ENCODE measurements at regions not wholly inside any gene's neighbourhood (a gene's known extent, or its start where the extent isn't known, plus 50 kb on each side); places are given as distances from the start of the nearest gene placed in this dataset.

DNA sequence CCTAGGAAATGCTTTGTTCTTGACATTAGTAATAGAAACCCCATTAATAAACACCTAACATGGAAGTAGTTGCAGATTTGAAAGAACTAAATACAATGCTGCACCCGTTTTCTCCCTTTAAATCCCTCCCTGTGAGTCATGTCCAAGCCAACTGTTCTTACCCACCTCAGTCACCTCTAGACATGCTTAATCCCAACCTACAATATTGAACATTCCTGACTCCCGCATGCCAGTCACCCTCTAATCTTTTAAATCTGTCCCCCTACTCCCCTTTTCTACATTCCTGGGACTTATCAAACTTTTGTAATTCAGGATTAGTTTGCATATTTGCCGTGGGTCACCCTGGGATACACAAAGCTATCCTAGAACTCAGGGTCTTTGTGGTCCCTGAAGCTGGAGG, 374.6 kb downstream of the IRS1 start:
- DNase-seq: no peak

GRCh38 chr2:226423498-226423960, 376.1 kb downstream of the IRS1 start:
- DNase-seq: peak; percentile 49 to 65

GRCh38 chr2:226420646-226421045, 379.0 kb downstream of the IRS1 start:
- no peak for DNase-seq

GRCh38 chr2:226418521-226418920, 381.1 kb downstream of the IRS1 start:
- DNase-seq: no peak

GRCh38 chr2:226414335-226414734, 385.3 kb downstream of the IRS1 start:
- DNase-seq: no peak

DNA sequence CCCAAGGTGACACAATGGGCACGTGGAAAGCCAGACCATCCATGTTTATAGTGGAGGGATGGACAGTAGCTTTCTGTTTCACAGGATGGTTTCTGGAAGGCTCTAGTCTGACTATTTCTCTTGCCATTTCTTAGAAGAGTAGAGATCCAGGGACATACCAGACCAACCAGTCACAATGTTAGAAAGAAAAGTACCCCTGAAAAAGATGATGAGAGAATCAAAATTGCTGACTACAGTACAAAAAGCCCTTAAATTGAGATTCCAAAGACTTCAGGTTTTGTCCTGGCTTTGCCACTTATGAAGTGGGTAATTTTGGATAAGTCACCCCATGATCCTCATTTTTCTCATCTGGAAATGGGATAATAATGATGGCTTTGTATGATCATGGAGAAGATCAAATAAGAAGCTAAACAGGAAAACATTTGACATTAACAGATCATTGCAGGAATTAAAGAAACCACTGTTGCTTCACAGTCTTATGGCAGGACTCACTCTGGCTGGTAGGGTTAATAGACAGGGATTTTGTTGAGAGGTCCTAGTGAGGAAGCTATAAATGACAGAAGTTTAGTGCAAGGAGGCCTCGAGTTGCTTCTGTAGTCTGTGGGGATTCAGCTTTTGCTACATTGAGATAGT, 386.0 kb downstream of the IRS1 start:
- DNase-seq: no peak

GRCh38 chr2:226411727-226412360, 387.8 kb downstream of the IRS1 start:
- no peak for DNase-seq

- DNase-seq: no peak
Observed at GRCh38 chr2:226411205-226411604, 388.4 kb downstream of the IRS1 start.

GRCh38 chr2:226410247-226410835, 389.3 kb downstream of the IRS1 start:
- DNase-seq: no peak

DNA sequence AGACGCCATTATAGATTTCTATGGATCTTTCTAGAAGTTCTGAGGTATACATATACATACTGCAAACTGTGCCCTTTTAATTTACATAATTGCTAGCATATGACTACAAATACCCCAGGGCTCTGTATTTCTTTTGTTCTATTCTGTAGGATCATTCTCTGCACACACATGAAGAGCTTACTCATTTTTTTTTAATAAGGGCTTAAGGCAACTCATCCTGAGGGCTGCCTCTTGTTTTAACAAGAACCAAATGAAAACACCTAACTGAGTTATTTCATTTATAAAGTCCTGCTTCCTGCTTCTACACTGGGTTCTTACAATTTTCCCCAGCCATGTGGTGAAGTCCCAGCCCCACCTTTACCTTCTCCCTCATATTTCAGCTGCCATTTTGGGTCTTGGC, 390.5 kb downstream of the IRS1 start:
- DNase-seq: no peak

GRCh38 chr2:226408141-226408540, 391.5 kb downstream of the IRS1 start:
- DNase-seq: no peak

GRCh38 chr2:226407135-226407534, 392.5 kb downstream of the IRS1 start:
- no peak for DNase-seq

- DNase-seq: no peak
Observed at GRCh38 chr2:226405465-226405864, 394.2 kb downstream of the IRS1 start.

DNA sequence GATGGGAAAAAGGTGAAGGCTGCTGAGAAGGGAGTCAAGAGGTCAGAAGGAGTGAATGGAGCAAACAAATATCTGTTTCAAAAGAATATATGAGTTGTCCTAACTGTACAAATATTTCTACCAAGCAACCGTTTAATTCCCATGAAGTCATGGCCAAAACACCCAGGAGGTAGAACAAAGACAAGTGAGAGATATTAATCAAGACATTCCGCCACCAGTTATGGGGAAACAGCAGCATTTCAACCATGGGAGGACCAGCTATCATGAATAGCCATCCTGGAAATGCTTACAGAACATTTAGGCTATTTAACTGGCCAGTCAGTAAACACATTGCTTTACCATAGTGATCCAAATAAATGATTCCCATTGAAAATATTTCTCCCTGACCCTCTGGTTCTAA, 396.3 kb downstream of the IRS1 start:
- no peak for DNase-seq

DNA sequence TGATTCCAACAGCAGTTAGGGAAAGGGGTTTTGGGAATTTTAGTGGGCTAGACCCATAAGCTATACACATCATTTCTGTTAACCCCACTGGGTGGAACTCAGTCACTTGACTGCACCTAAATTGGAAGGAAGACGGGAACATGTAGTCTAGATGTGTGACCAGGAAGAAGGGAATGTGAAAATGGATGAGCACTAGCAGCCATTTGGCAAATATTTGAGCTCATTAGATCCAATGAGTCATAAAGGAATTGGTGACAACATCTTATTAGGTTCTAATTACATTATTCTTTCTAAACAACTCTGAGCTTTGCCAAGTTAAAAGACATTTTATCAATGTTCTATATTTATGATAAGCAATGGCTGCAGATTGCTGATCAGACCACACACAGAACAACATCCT, 400.6 kb downstream of the IRS1 start:
- DNase-seq: no peak

GRCh38 chr2:226398580-226398979, 401.0 kb downstream of the IRS1 start:
- DNase-seq: no peak

GRCh38 chr2:226396541-226396940, 403.1 kb downstream of the IRS1 start:
- no peak for DNase-seq

- no peak for DNase-seq
Observed at GRCh38 chr2:226387499-226387942, 412.1 kb downstream of the IRS1 start.

GRCh38 chr2:226383461-226383860, 416.2 kb downstream of the IRS1 start:
- no peak for DNase-seq

DNA sequence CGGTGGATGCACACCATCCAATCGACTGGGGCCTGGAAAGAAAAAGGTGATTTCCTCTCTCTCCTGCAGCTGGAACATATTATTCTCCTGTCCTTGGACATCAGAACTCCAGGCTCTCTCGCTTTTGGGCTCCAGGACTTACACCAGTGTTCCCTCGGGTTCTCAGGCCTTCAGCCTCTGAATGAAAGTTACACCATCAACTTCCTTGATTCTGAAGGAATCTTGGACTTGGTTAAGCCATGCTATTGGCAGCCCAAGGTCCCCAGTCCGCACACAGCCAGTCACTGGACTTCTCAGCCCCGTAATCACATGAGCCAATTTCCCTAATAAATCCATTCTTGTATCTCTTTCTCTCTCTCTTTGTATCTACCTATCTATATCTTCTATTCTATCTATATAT, 418.9 kb downstream of the IRS1 start:
- no peak for DNase-seq

DNA sequence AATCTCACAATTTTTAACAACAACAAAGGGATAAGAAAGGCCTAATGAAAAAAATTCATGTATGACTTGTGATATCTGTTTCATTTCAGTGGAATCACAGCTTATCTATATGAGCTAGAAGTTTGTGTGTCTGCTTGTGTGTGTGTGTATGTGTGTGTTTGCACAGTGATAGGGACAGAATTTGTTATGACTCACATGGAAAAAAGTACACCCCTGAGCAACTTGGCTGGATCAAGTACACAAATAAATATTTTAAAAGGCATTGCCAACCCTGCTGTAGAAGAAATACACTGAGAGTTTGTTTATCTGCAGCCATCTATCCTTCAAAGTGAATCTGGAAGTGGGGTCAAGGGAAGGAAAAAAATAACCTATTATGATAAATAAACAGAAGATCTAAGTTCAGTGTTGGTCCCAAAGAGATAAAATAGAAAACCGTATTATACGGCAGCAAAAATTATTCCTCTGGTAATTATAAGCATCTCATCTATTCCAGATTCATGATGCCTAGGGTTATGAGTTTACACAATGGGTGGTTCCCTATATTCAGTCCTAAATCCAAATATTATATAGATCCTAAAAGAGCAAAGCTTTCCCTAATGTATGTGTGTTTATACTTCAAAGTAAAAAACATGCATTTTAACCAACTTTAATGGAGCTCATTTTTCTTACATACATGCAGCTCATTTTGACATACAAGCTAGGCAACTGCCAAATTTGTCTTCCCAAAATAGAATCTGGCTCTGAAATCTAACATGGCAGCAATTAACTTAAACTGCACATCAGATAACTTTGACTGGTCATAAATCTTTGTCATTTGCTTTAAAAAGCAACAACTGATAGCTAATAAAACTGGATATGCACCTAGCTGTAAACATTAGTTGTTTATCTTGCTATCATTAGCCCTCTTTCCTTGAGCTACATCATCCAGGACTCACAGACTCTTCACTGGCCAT, 420.6 kb downstream of the IRS1 start:
- no peak for DNase-seq

- no peak for DNase-seq
Observed at GRCh38 chr2:226376516-226377180, 423.0 kb downstream of the IRS1 start.

- DNase-seq: no peak
Observed at GRCh38 chr2:226366920-226367319, 432.7 kb downstream of the IRS1 start.
